ENCODE measurements at regions not wholly inside any gene's neighbourhood (a gene's known extent, or its start where the extent isn't known, plus 50 kb on each side); places are given as distances from the start of the nearest gene placed in this dataset.

DNA sequence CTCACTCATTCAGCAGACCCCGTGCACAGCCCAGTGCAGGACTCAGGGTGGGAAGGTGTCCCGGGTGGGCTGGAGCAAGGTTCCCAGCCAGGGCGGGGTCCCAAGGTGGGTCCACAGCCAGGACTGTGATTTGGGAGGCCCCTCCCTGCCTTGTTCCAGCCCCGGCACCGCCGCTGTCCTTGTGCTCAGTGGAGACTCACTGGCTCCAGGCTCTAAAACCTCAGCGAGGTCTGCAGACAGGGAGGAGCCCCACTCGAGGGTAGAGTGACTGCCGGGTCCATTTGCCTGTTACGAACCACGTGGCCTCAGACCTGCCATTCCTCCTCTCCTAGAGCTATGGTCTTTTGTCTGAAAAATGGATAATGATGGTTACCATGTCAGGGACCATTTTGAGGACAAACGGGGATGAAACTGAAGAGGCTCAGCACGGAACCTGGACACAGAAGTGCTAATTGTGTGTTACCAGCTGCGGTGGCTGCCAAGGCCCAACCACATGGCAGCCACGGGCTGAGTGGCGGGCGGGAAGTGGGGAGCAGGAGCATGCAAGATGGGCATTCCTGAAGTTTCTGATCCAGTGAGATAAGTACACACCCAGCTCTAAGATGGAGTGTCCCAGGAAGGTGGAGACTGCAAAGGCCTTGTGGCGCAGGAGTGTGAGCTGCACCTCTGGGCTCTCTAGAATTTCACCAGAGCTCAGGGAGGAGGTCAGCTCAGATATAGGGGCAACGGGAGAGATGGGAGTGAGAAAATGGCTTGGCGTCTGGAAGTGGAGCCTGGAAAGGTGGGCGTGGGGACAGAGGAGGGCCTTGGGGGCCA is 317.6 kb downstream of the SEC14L1 start:
- DNase-seq (peak; percentile 67), ATAC-seq (peak; percentile 17)
- CTCF ChIA-PET: interaction anchor here (0.9 to 9.1 kb wide), 9 partner anchors 13 to 84 kb away, joined by 3 to 99 read pairs (median 4); no protein-coding TSS in a partner anchor
- H3K27ac Mint-ChIP-seq: peak overlapping the region; percentile 93
- peaks cover 79% of the 10 kb centered on the region for H3K4me1 Mint-ChIP-seq (ENCODE audit: low read depth)
- peak overlapping the region; percentile 85 for H3K4me3 Mint-ChIP-seq
- H3K27me3 Mint-ChIP-seq (ENCODE audit: low read depth): no peaks in the 10 kb centered on the region
- H3K9me3 Mint-ChIP-seq (ENCODE audit: insufficient read depth): no peaks in the 10 kb centered on the region
- POLR2A ChIA-PET: interaction anchor here (0.6 to 5.9 kb wide), 12 partner anchors 9 to 185 kb away, joined by 3 to 49 read pairs (median 4); no protein-coding TSS in a partner anchor
- H3K36me3 Mint-ChIP-seq (ENCODE audit: low read depth): peaks cover 81% of the 10 kb centered on the region

- Mint-ChIP-seq H3K36me3 (ENCODE audit: low read depth) (peaks cover 76% of the 10 kb centered on the region), H3K27me3 (ENCODE audit: low read depth) (no peaks in the 10 kb centered on the region), H3K4me3 (peak overlapping the region; percentile 85), H3K4me1 (ENCODE audit: low read depth) (peaks cover 78% of the 10 kb centered on the region), H3K9me3 (ENCODE audit: insufficient read depth) (no peaks in the 10 kb centered on the region), H3K27ac (peak overlapping the region; percentile 93)
- ChIA-PET POLR2A (interaction anchor here (0.6 to 5.9 kb wide), 17 partner anchors 8 to 184 kb away, joined by 3 to 49 read pairs (median 4); no protein-coding TSS in a partner anchor), CTCF (interaction anchor here (0.9 to 9.1 kb wide), 12 partner anchors 13 to 128 kb away, joined by 3 to 99 read pairs (median 5); no protein-coding TSS in a partner anchor)
- DNase-seq (peak; percentile 43), ATAC-seq (peak; percentile 16)
Measured at GRCh38 chr17:77459018-77459755, 318.4 kb downstream of the SEC14L1 start.

DNA sequence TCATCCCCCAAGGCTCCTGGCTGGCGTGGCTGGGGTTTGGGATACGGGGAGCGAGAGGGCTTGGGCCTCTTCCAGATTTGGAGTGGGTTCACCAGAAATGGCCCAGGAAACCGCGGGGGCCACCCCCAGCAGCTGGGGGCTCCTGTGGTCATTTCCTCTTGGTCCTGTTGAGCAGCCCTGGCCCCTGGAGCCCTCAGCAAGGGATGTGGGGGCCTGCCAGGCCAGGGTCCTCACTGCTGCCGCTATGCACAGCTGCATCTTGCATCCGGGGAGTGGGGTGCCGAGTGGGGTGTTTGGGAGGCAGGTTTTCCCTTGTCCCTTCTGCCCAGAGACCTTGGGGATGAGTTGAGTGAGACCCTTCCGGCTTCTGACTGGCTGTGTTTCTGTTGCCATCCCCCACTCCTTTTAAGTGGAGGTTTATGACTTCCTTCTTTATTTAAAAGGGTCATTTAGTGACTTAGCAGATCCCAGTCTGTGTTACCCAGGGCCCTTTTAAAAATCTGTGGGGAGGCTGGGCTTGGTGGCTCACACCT is 319.8 kb downstream of the SEC14L1 start:
- H3K4me1 Mint-ChIP-seq (ENCODE audit: low read depth): peaks cover 90% of the 10 kb centered on the region
- no peak for ATAC-seq
- no peak for DNase-seq
- H3K4me3 Mint-ChIP-seq: peak overlapping the region; percentile 85
- ChIA-PET CTCF (interaction anchor here (1.0 to 9.1 kb wide), 6 partner anchors 12 to 129 kb away, joined by 3 to 99 read pairs (median 8); no protein-coding TSS in a partner anchor), POLR2A (interaction anchor here (0.6 to 5.9 kb wide), 13 partner anchors 9 to 128 kb away, joined by 3 to 49 read pairs (median 4); no protein-coding TSS in a partner anchor)
- no peaks in the 10 kb centered on the region for H3K27me3 Mint-ChIP-seq (ENCODE audit: low read depth)
- peak overlapping the region; percentile 93 for H3K27ac Mint-ChIP-seq
- H3K9me3 Mint-ChIP-seq (ENCODE audit: insufficient read depth): no peaks in the 10 kb centered on the region
- peaks cover 74% of the 10 kb centered on the region for H3K36me3 Mint-ChIP-seq (ENCODE audit: low read depth)

GRCh38 chr17:77461277-77462057 is 320.7 kb downstream of the SEC14L1 start:
- peaks cover 74% of the 10 kb centered on the region for H3K36me3 Mint-ChIP-seq (ENCODE audit: low read depth)

GRCh38 chr17:77462090-77462489 is 321.3 kb downstream of the SEC14L1 start:
- H3K27me3 Mint-ChIP-seq (ENCODE audit: low read depth): no peaks in the 10 kb centered on the region
- H3K9me3 Mint-ChIP-seq (ENCODE audit: insufficient read depth): no peaks in the 10 kb centered on the region
- DNase-seq (peak; percentile 75), ATAC-seq (peak; percentile 30)
- H3K4me1 Mint-ChIP-seq (ENCODE audit: low read depth): peaks cover 91% of the 10 kb centered on the region
- peak overlapping the region; percentile 85 for H3K4me3 Mint-ChIP-seq
- H3K27ac Mint-ChIP-seq: peak overlapping the region; percentile 93
- CTCF ChIA-PET: interaction anchor here (1.0 to 9.1 kb wide), 4 partner anchors 10 to 130 kb away, joined by 3 to 99 read pairs (median 7); no protein-coding TSS in a partner anchor
- POLR2A ChIA-PET: interaction anchor here (0.8 to 5.9 kb wide), 6 partner anchors 8 to 86 kb away, joined by 3 to 49 read pairs (median 6); no protein-coding TSS in a partner anchor
- peaks cover 77% of the 10 kb centered on the region for H3K36me3 Mint-ChIP-seq (ENCODE audit: low read depth)

More at GRCh38 chr17:77461277-77462057, 320.7 kb downstream of the SEC14L1 start:
- ChIA-PET CTCF (interaction anchor here (0.8 to 9.1 kb wide), 5 partner anchors 9 to 130 kb away, joined by 3 to 99 read pairs (median 4); no protein-coding TSS in a partner anchor), POLR2A (interaction anchor here (1.2 to 5.9 kb wide), 8 partner anchors 10 to 85 kb away, joined by 3 to 49 read pairs (median 8); no protein-coding TSS in a partner anchor)
- H3K27ac Mint-ChIP-seq: peak overlapping the region; percentile 93
- peaks cover 90% of the 10 kb centered on the region for H3K4me1 Mint-ChIP-seq (ENCODE audit: low read depth)
- H3K4me3 Mint-ChIP-seq: peak overlapping the region; percentile 85
- H3K27me3 Mint-ChIP-seq (ENCODE audit: low read depth): no peaks in the 10 kb centered on the region
- DNase-seq: no peak
- H3K9me3 Mint-ChIP-seq (ENCODE audit: insufficient read depth): no peaks in the 10 kb centered on the region
- no peak for ATAC-seq

GRCh38 chr17:77462553-77463497 is 322.1 kb downstream of the SEC14L1 start:
- H3K4me1 Mint-ChIP-seq (ENCODE audit: low read depth): peaks cover 91% of the 10 kb centered on the region
- ChIA-PET CTCF (interaction anchor here (0.9 to 9.1 kb wide), 6 partner anchors 8 to 131 kb away, joined by 3 to 99 read pairs (median 4); no protein-coding TSS in a partner anchor), POLR2A (interaction anchor here (0.6 to 5.9 kb wide), 10 partner anchors 9 to 88 kb away, joined by 3 to 49 read pairs (median 3); no protein-coding TSS in a partner anchor)
- no peaks in the 10 kb centered on the region for H3K27me3 Mint-ChIP-seq (ENCODE audit: low read depth)
- H3K4me3 Mint-ChIP-seq: peak overlapping the region; percentile 85
- peaks cover 76% of the 10 kb centered on the region for H3K36me3 Mint-ChIP-seq (ENCODE audit: low read depth)
- H3K27ac Mint-ChIP-seq: peak overlapping the region; percentile 93
- no peaks in the 10 kb centered on the region for H3K9me3 Mint-ChIP-seq (ENCODE audit: insufficient read depth)
- ATAC-seq (no peak), DNase-seq (no peak)

DNA sequence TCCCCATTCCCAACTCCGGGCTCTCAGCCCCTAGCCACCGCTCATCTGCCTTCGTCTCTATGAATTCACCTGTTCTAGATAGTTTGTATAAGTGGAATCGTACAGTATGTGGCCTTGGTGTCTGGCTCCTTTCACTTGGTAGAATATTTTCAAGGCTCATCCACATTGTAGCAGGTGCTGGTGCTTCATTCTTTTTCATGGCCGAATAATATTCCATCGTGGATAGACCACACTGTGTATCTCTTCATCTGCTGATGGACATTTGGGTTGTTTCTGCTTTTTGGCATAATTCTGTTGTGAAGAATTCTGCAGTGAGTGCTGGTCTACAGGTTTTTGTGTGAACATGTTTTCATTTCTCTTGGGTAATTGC is 324.2 kb downstream of the SEC14L1 start:
- Mint-ChIP-seq H3K36me3 (ENCODE audit: low read depth) (peaks cover 78% of the 10 kb centered on the region), H3K9me3 (ENCODE audit: insufficient read depth) (no peaks in the 10 kb centered on the region), H3K4me1 (ENCODE audit: low read depth) (peaks cover 90% of the 10 kb centered on the region), H3K27me3 (ENCODE audit: low read depth) (no peaks in the 10 kb centered on the region), H3K4me3 (peak overlapping the region; percentile 63), H3K27ac (peak overlapping the region; percentile 91)
- no peak for ATAC-seq
- CTCF ChIA-PET: interaction anchor here (0.8 to 9.1 kb wide), 10 partner anchors 11 to 132 kb away, joined by 3 to 99 read pairs (median 4); no protein-coding TSS in a partner anchor
- no peak for DNase-seq
- POLR2A ChIA-PET: interaction anchor here (0.8 to 2.5 kb wide), 10 partner anchors 9 to 133 kb away, joined by 3 to 15 read pairs (median 4); no protein-coding TSS in a partner anchor

GRCh38 chr17:77465358-77466041 is 324.7 kb downstream of the SEC14L1 start:
- Mint-ChIP-seq H3K27me3 (ENCODE audit: low read depth) (no peaks in the 10 kb centered on the region), H3K27ac (peak overlapping the region; percentile 91), H3K4me1 (ENCODE audit: low read depth) (peaks cover 90% of the 10 kb centered on the region), H3K4me3 (peak overlapping the region; percentile 63), H3K9me3 (ENCODE audit: insufficient read depth) (no peaks in the 10 kb centered on the region), H3K36me3 (ENCODE audit: low read depth) (peaks cover 79% of the 10 kb centered on the region)
- DNase-seq (peak; percentile 92), ATAC-seq (peak; percentile 80)
- POLR2A ChIA-PET: interaction anchor here (0.6 to 2.5 kb wide), 15 partner anchors 8 to 133 kb away, joined by 3 to 15 read pairs (median 4); no protein-coding TSS in a partner anchor
- CTCF ChIA-PET: interaction anchor here (0.6 to 1.9 kb wide), 13 partner anchors 11 to 553 kb away, joined by 3 to 10 read pairs (median 3); no protein-coding TSS in a partner anchor

DNA sequence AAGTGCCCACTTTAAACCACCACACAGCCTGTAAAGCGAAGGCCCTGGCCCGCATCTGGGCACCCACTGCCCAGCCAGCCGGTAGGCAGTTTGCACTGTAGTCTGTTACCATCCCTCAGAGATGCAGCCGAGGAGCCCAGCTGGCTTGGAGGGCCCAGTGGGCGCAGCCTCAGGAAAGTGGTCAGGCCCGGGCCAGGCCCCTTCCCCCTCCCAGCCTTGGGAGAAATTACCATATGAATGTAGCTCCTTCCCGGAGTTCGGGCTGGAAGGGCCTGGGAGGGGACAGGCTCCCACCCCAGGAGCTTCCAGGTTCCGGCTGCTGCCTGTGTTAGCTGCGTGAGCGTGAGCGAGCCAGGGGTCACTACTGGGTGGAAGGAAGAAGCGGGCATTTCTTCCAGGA is 325.4 kb downstream of the SEC14L1 start:
- H3K36me3 Mint-ChIP-seq (ENCODE audit: low read depth): peaks cover 82% of the 10 kb centered on the region
- DNase-seq (no peak), ATAC-seq (peak; percentile 10)
- ChIA-PET POLR2A (interaction anchor here (0.6 to 2.5 kb wide), 12 partner anchors 8 to 134 kb away, joined by 3 to 15 read pairs (median 4); no protein-coding TSS in a partner anchor), CTCF (interaction anchor here (0.6 to 1.9 kb wide), 12 partner anchors 12 to 553 kb away, joined by 3 to 10 read pairs (median 3); no protein-coding TSS in a partner anchor)
- no peaks in the 10 kb centered on the region for H3K9me3 Mint-ChIP-seq (ENCODE audit: insufficient read depth)
- no peaks in the 10 kb centered on the region for H3K27me3 Mint-ChIP-seq (ENCODE audit: low read depth)
- peak overlapping the region; percentile 63 for H3K4me3 Mint-ChIP-seq
- H3K27ac Mint-ChIP-seq: peak overlapping the region; percentile 91
- H3K4me1 Mint-ChIP-seq (ENCODE audit: low read depth): peaks cover 91% of the 10 kb centered on the region

Measured in activated CD8-positive, alpha-beta T cell treated with anti-CD3 and anti-CD28 coated beads, Interleukin-2, amount 10 ng/mL, durations not matched to agents 7 days and 5 days (primary cell).